GM19395 (cell line): ENCODE measurements at regions not wholly inside any gene's neighbourhood (a gene's known extent, or its start where the extent isn't known, plus 50 kb on each side); places are given as distances from the start of the nearest gene placed in this dataset.

Source experiments
- ATAC-seq: cut with Tn5 transposase; IDR thresholded peaks from one replicate; pipeline ENCODE4 v1.9.1; 2021; ENCODE audit warnings: mild to moderate bottlenecking, moderate library complexity; ENCODE audit not compliant: unreplicated experiment

- no peak for ATAC-seq
Observed at GRCh38 chr1:56019472-56019871, 559.9 kb downstream of the PLPP3 start.

- ATAC-seq, result no peak
Observed at GRCh38 chr1:56017336-56017735, 562.0 kb downstream of the PLPP3 start.

- no peak for ATAC-seq
Observed at GRCh38 chr1:56003846-56004245, 575.5 kb downstream of the PLPP3 start.

- ATAC-seq, result no peak
Observed at GRCh38 chr1:56002231-56002630, 577.1 kb downstream of the PLPP3 start.

- ATAC-seq, result no peak
Observed at GRCh38 chr1:56000424-56000823, 578.9 kb downstream of the PLPP3 start.

GRCh38 chr1:55997536-55997935 is 581.8 kb downstream of the PLPP3 start:
- ATAC-seq, result no peak

GRCh38 chr1:55993646-55994318 is 585.6 kb downstream of the PLPP3 start:
- ATAC-seq, result no peak

- ATAC-seq, result no peak
Observed at GRCh38 chr1:55990007-55990406, 589.4 kb downstream of the PLPP3 start.

- ATAC-seq, result no peak
Observed at GRCh38 chr1:55988963-55989452, 590.4 kb downstream of the PLPP3 start.

- ATAC-seq, result no peak
Observed at GRCh38 chr1:55987491-55988249, 591.7 kb downstream of the PLPP3 start.

GRCh38 chr1:55986003-55986402 is 593.4 kb downstream of the PLPP3 start:
- ATAC-seq, result no peak

GRCh38 chr1:55981010-55981650 is 598.2 kb downstream of the PLPP3 start:
- ATAC-seq, result no peak

- no peak for ATAC-seq
Observed at GRCh38 chr1:55980582-55980981, 598.8 kb downstream of the PLPP3 start.

- ATAC-seq, result no peak
Observed at GRCh38 chr1:55974714-55975441, 604.5 kb downstream of the PLPP3 start.

GRCh38 chr1:55970526-55971110 is 608.7 kb downstream of the PLPP3 start:
- ATAC-seq, result no peak

- no peak for ATAC-seq
Observed at GRCh38 chr1:55969322-55969721, 610.0 kb downstream of the PLPP3 start.

GRCh38 chr1:55968661-55969060 is 610.7 kb downstream of the PLPP3 start:
- no peak for ATAC-seq

- no peak for ATAC-seq
Observed at GRCh38 chr1:55965981-55966461, 613.3 kb downstream of the PLPP3 start.

- no peak for ATAC-seq
Observed at GRCh38 chr1:55962472-55962871, 616.9 kb downstream of the PLPP3 start.

- no peak for ATAC-seq
Observed at GRCh38 chr1:55959136-55959548, 620.2 kb downstream of the PLPP3 start.

GRCh38 chr1:55958498-55958897 is 620.9 kb downstream of the PLPP3 start:
- ATAC-seq, result no peak
